DMS 273 (cell line): ENCODE measurements at regions not wholly inside any gene's neighbourhood (a gene's known extent, or its start where the extent isn't known, plus 50 kb on each side); places are given as distances from the start of the nearest gene placed in this dataset.

ENCODE experiments used
- DNase-seq: peaks from one replicate; lab custom pipeline; 2025; ENCODE audit not compliant: unreplicated experiment; lab: John Stamatoyannopoulos, UW

GRCh38 chr5:117286813-117287212 lies 712.2 kb upstream of the SEMA6A start:
- no peak for DNase-seq

GRCh38 chr5:117271656-117272055 lies 697.0 kb upstream of the SEMA6A start:
- DNase-seq = no peak

DNA sequence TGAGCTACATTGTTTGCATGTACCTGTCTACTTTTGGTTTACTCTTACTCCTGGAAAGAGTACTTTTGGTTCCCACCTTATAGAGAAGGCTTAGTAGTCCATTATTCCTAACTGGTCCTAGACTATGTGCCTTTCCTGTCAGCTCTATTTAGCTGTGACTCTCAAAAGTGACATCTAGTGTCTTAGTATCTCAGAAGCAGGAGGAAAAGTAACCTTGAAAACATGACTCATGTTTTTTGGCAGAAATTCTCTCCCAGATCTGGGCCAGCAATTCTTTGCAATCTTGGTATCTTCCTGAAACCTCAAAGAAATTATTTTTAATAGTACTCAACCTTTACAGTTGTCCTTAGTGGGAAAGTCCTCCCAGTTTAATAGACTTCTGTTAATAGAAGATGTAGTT lies 691.7 kb upstream of the SEMA6A start:
- DNase-seq = no peak

DNA sequence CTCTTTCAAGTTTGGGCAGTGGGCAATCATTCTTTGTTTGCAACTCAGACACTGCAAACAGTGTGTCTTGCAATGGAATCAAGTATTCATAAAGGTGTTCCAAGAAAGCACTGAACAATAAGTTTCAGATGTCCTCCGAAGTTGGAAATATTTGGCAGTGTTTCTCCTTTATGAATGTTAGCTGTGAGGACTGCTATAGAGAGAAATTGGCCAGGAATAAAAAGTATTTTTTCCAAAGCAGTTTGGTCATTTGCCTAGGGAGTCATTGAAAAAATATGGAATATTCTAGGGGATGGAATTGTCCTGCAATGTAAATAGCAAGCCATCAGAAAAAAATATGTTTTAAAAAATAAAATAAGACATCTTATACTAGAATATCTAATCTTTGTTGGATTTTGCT lies 688.6 kb upstream of the SEMA6A start:
- DNase-seq = no peak

- DNase-seq = peak; percentile 61
Observed at GRCh38 chr5:117262572-117263131, 688.0 kb upstream of the SEMA6A start.

- no peak for DNase-seq
Observed at GRCh38 chr5:117261948-117262571, 687.4 kb upstream of the SEMA6A start.

DNA sequence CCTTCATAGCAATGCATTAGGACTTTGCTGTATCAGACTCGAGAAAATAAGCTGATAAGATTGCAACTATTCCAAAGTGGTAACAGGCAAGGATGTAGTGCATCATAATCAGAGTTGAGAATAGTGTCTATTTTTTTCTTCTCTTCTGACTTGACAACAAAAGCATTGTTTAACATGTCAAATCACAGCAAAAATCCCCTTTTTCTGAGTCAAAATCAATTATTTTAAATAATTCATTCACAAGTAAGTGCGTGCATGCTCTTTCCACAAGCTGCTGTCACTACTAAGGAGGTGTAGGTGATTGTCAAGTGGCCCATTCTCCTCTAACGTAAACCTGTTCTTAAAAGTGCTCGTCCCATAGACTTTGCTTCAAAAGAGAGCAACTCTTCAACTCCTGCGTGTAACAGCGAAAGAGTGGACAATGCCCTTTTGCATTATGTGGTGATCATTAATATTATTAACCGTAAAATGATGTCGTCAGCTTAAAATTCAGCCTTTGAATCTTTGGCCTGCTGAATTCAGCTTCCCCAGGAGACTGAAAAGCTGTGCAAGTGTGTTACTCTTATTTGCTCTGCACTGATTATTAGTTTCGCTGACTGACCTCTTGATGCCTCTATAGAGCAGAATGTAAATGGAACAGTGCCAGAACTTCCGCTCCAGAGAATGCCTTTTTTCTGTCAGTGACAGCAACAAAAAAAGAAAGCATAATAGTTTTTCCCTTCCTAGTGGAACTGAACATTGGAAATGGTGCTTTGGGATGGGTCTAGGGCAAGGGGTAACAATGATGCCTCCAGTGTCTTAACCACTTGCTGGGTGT lies 680.8 kb upstream of the SEMA6A start:
- DNase-seq = no peak

- DNase-seq = no peak
Observed at GRCh38 chr5:117252566-117252965, 677.9 kb upstream of the SEMA6A start.

DNA sequence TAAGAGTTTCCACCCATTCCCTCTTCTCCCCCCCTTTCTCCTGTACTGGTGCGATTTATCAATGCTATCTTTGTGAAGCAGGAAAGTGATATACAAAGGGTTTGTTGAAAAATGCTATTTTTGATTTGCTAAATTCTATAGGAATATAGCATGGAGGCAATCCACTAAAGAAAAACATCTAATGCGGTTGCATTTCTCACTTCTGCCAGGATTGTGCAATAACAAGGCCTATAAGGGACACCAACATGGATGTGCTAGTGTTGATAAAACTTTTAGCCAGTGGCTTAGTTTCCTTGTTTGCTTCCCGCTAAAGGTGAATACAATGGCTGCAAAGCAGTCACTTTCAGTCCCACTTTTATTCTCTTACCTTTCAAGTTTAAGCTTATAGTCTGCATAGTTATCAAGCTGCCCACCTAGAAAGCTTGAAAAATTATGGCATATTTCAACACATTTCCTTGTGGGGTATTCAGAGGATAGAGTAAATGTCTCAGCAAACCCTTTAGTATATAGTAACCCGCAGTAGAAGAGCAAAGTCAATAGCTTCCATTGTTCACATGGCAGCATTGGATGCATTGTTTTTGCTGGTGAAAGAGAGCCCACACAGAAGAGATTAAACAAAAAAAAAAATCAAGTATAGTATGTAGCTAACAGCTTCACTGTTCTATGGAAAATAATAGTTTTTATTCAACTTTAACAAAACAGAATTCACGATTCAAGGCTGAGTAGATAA lies 674.6 kb upstream of the SEMA6A start:
- no peak for DNase-seq

GRCh38 chr5:117246424-117246823 lies 671.8 kb upstream of the SEMA6A start:
- no peak for DNase-seq

- no peak for DNase-seq
Observed at GRCh38 chr5:117245130-117245529, 670.5 kb upstream of the SEMA6A start.

DNA sequence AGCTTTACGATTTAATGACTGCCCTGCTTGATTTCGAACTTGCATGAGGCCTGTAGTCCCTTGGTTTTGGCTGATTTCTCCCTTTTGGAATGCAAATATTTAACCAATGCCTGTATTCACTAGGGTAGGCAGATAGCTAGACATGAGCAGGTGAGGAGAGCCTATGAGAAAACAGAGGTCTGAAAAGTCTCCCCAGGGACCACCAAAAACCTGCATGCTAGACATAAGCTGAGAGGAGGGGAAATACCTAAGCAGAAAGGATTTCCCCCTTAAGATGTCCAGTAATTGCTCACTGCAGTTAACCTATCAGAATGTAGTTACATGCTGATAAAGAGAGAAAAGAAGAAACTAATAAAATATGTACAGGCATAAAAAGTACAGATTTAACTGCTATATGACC lies 667.4 kb upstream of the SEMA6A start:
- no peak for DNase-seq

DNA sequence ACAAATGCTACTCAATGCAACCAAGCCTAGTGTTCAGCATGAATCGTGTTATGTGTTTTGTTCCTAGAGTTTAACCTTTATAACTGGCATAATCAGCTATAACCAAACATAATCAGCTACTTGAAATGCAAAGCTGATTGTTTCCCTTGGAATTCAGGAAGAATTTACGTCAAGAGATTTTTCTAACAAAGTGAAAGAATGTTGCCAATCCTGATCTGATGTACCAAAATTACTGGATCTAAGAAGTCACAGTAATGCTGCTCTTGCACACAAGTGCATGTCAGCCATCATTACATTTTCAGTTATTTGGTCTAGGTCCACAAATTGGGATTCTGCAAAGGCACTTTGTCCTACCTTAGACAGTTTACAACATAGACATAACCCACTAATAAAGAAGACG lies 662.3 kb upstream of the SEMA6A start:
- no peak for DNase-seq

DNA sequence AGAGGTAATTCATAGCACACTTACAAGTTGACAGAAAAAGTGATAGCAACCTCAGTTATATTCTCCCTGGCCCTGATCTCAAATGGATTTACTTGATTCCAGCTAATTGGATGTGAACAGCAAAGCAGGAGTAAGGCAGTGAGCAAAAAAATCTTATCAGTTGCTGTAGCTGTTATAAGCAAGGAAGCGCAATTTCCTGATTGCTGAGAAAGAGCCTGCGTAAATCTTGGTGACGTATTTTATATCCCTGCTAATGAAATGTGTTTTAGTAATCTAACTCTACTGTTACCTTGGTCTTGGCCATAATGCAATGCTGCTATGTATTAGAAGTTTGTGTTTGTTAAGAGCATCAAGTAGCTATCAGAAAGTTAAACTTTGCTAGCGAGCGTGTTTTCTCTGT lies 661.2 kb upstream of the SEMA6A start:
- DNase-seq = no peak

- DNase-seq = no peak
Observed at GRCh38 chr5:117230375-117230774, 655.8 kb upstream of the SEMA6A start.

GRCh38 chr5:117220730-117221129 lies 646.1 kb upstream of the SEMA6A start:
- DNase-seq = no peak

- no peak for DNase-seq
Observed at GRCh38 chr5:117218789-117219188, 644.2 kb upstream of the SEMA6A start.

DNA sequence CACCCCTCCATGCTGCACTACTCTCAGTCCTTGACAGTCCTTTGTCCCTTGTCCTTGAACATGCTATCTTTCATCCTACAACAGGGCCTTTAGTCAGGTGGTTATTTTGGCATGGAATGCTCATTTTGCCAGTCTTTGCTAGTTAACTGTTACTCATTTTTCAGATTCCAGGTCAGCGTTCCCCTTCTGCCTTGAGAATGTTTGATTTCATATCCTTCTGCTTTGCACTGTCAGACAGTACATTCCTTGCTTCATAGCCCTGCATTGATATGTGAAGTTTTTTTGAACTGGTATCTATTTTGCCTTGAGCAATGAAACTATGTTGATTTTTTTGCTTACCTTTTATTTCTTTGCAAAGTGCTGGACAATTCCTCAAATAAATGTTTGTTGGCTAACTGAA lies 638.2 kb upstream of the SEMA6A start:
- DNase-seq = no peak

GRCh38 chr5:117210796-117211195 lies 636.2 kb upstream of the SEMA6A start:
- DNase-seq = no peak

GRCh38 chr5:117209479-117209878 lies 634.9 kb upstream of the SEMA6A start:
- DNase-seq = no peak

DNA sequence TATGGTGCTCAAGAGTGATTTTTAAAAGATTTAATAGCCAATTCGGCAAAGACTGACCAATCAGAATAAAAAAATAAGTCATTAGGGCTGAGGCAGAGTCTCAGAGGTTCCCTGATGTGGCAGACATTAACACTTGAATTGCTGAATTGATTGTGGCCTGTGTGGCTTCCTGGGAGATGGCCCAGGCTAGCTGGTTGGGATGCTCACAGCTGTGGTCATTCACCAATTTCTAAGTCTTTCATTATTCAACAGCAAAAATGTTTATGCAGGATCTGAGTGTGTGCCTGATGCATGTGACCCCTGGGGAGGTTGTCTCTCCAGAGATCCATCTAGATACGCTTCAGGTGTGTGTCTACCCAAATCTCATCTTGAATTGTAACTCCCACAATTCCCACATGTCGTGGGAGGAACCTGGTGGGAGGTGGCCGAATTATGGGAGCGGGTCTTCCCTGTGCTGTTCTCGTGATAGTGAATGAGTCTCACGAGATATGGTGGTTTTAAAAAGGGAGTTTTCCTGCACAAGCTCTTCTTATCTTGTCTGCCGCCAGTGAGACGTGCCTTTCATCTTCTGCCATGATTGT lies 632.6 kb upstream of the SEMA6A start:
- DNase-seq = no peak
